GM18951 (cell line): ENCODE measurements at regions not wholly inside any gene's neighbourhood (a gene's known extent, or its start where the extent isn't known, plus 50 kb on each side); places are given as distances from the start of the nearest gene placed in this dataset.

ENCODE experiments used
- POLR2A ChIP-seq: IDR thresholded peaks from 4 replicates; pipeline ENCODE4 v1.6.1; 2011; ENCODE audit warnings: mild to moderate bottlenecking; ENCODE audit not compliant: insufficient read length, insufficient read depth; ENCODE audit errors: extremely low read depth
- in situ Hi-C: fragments of 300-500 bp; cut with MboI; formaldehyde crosslinking; loops from one replicate; pipeline ENCODE4 v1.12.0; 2022; ENCODE audit warnings: low sequenced_read_pairs, mixed read lengths, inconsistent platforms; ENCODE audit not compliant: unreplicated experiment

GRCh38 chr13:59587971-59588716 is 575.6 kb downstream of the DIAPH3 start:
- no peak for TF ChIP-seq POLR2A
- in situ Hi-C loops: no loop called here

- in situ Hi-C loops: no loop called here
- TF ChIP-seq POLR2A: no peak
Observed at GRCh38 chr13:59588717-59589067, 575.0 kb downstream of the DIAPH3 start.

GRCh38 chr13:59601993-59602392 is 561.7 kb downstream of the DIAPH3 start:
- in situ Hi-C loops: no loop called here

GRCh38 chr13:59603646-59604045 is 560.1 kb downstream of the DIAPH3 start:
- in situ Hi-C loops: no loop called here
- TF ChIP-seq POLR2A: no peak

More at GRCh38 chr13:59601993-59602392, 561.7 kb downstream of the DIAPH3 start:
- no peak for TF ChIP-seq POLR2A

GRCh38 chr13:59607172-59607571 is 556.6 kb downstream of the DIAPH3 start:
- TF ChIP-seq POLR2A: no peak
- in situ Hi-C loops: no loop called here

GRCh38 chr13:59607780-59608233 is 555.9 kb downstream of the DIAPH3 start:
- in situ Hi-C loops: no loop called here
- no peak for TF ChIP-seq POLR2A

- TF ChIP-seq POLR2A: no peak
- in situ Hi-C loops: no loop called here
Observed at GRCh38 chr13:59609421-59609820, 554.3 kb downstream of the DIAPH3 start.
